Uterus (tissue), 3 donors: ENCODE measurements at regions not wholly inside any gene's neighbourhood (a gene's known extent, or its start where the extent isn't known, plus 50 kb on each side); places are given as distances from the start of the nearest gene placed in this dataset.

Experiments used
- DNase-seq, 2 donors: peaks; one replicate each; pipeline ENCODE4 v3.0.0-alpha.2; 2019 to 2020
- H3K27ac ChIP-seq, 2 donors: fragments of 200-600 bp; sonication (generic); 1 replicate in 1 of 2; 2 replicates in 1 of 2; pipeline ENCODE4 v1.5.1; 2016 to 2018
- H3K27me3 ChIP-seq, 2 donors: fragments of 200-600 bp; sonication (generic); one replicate each; pipeline ENCODE4 v1.5.1; 2018 to 2019; ENCODE audit warnings: control low read depth in 1 of 2
- H3K36me3 ChIP-seq, 2 donors: fragments of 200-600 bp; sonication (generic); one replicate each; pipeline ENCODE4 v1.5.1; 2019; ENCODE audit warnings: control low read depth in 1 of 2
- H3K4me1 ChIP-seq, 2 donors: fragments of 200-600 bp; sonication (generic); one replicate each; pipeline ENCODE4 v1.5.1; 2018 to 2019; ENCODE audit warnings: control low read depth in 1 of 2
- H3K4me3 ChIP-seq, 2 donors: fragments of 200-600 bp; sonication (generic); 1 replicate in 1 of 2; 2 replicates in 1 of 2; pipeline ENCODE4 v1.5.1; 2018 to 2019; ENCODE audit warnings: mild to moderate bottlenecking in 1 of 2
- H3K9me3 ChIP-seq, 2 donors: fragments of 200-600 bp; sonication (generic); one replicate each; pipeline ENCODE4 v1.5.1; 2019; ENCODE audit warnings: control low read depth in 1 of 2
- CTCF ChIP-seq, 4 experiments: fragments of 200-600 bp in 2 of 4; fragments of 450-650 bp in 2 of 4; sonication (generic) in 2 of 4; IDR thresholded peaks; one replicate each; pipeline ENCODE4 v1.5.1; 2016 to 2019; ENCODE audit warnings: antibody characterized with exemption in 4 of 4, mild to moderate bottlenecking in 2 of 4, moderate library complexity in 1 of 4
- POLR2A ChIP-seq, 2 donors: fragments of 450-650 bp; IDR thresholded peaks; one replicate each; pipeline ENCODE4 v1.6.1; 2016; ENCODE audit warnings: antibody characterized with exemption in 2 of 2, mild to moderate bottlenecking in 1 of 2, moderate library complexity in 1 of 2
- intact Hi-C: fragments of 100-400 bp; cut with DNase I; formaldehyde crosslinking; loops from one replicate; pipeline ENCODE4 v1.15.1; 2023; ENCODE audit warnings: low total_unique reads
- donor health status: DM: yes; HTN: yes; CAD: no.

- intact Hi-C loops = no loop called here
- Histone ChIP-seq H3K4me1 (no peaks in the 10 kb centered on the region), H3K27ac (no peak overlapping the region), H3K4me3 (no peak overlapping the region), H3K36me3 (no peaks in the 10 kb centered on the region), H3K27me3 (no peaks in the 10 kb centered on the region), H3K9me3 (no peaks in the 10 kb centered on the region)
- no peak for DNase-seq
- TF ChIP-seq CTCF (IDR thresholded peaks at IDR 0.05) (no peak), POLR2A (IDR thresholded peaks at IDR 0.05) (no peak)
Measured at GRCh38 chr5:8048920-8049319, 180.0 kb downstream of the MTRR start.

GRCh38 chr5:8050616-8051175 lies 181.7 kb downstream of the MTRR start:
- Histone ChIP-seq H3K4me1 (no peaks in the 10 kb centered on the region), H3K27ac (no peak overlapping the region), H3K27me3 (no peaks in the 10 kb centered on the region), H3K36me3 (no peaks in the 10 kb centered on the region), H3K9me3 (no peaks in the 10 kb centered on the region), H3K4me3 (no peak overlapping the region)
- no peak for DNase-seq
- TF ChIP-seq CTCF (IDR thresholded peaks at IDR 0.05) (no peak), POLR2A (IDR thresholded peaks at IDR 0.05) (no peak)
- intact Hi-C loops = no loop called here

- no peak for TF ChIP-seq POLR2A (IDR thresholded peaks at IDR 0.05)
- no peak for TF ChIP-seq CTCF (IDR thresholded peaks at IDR 0.05)
- no peak for DNase-seq
- intact Hi-C loops = no loop called here
- H3K4me3 ChIP-seq = no peak overlapping the region
- H3K4me1 ChIP-seq = no peaks in the 10 kb centered on the region
- no peak overlapping the region for H3K27ac ChIP-seq
- no peaks in the 10 kb centered on the region for H3K27me3 ChIP-seq
- H3K9me3 ChIP-seq = no peaks in the 10 kb centered on the region
- no peaks in the 10 kb centered on the region for H3K36me3 ChIP-seq
Measured at GRCh38 chr5:8053270-8053669, 184.3 kb downstream of the MTRR start.

- H3K9me3 ChIP-seq = no peaks in the 10 kb centered on the region
- no peaks in the 10 kb centered on the region for H3K4me1 ChIP-seq
- no peak overlapping the region for H3K4me3 ChIP-seq
- no peak for DNase-seq
- H3K27me3 ChIP-seq = no peaks in the 10 kb centered on the region
- H3K36me3 ChIP-seq = no peaks in the 10 kb centered on the region
- TF ChIP-seq POLR2A (IDR thresholded peaks at IDR 0.05) = no peak
- TF ChIP-seq CTCF (IDR thresholded peaks at IDR 0.05) = no peak
- no peak overlapping the region for H3K27ac ChIP-seq
- intact Hi-C loops = no loop called here
Measured at GRCh38 chr5:8057769-8058168, 188.8 kb downstream of the MTRR start.

GRCh38 chr5:8058616-8059190 lies 189.8 kb downstream of the MTRR start:
- no peak overlapping the region for H3K4me3 ChIP-seq
- no peaks in the 10 kb centered on the region for H3K36me3 ChIP-seq
- H3K9me3 ChIP-seq = no peaks in the 10 kb centered on the region
- intact Hi-C loops = no loop called here
- H3K27me3 ChIP-seq = no peaks in the 10 kb centered on the region
- no peak for DNase-seq
- no peaks in the 10 kb centered on the region for H3K4me1 ChIP-seq
- no peak for TF ChIP-seq POLR2A (IDR thresholded peaks at IDR 0.05)
- no peak for TF ChIP-seq CTCF (IDR thresholded peaks at IDR 0.05)
- no peak overlapping the region for H3K27ac ChIP-seq
